GM19351 (cell line): ENCODE measurements at regions not wholly inside any gene's neighbourhood (a gene's known extent, or its start where the extent isn't known, plus 50 kb on each side); places are given as distances from the start of the nearest gene placed in this dataset.
"Not testable (repeated sequence)": the region's sequence is repeated elsewhere in the genome, so short reads cannot be mapped to it uniquely, and the experiment has no call there.

Experiments
- ATAC-seq: cut with Tn5 transposase; IDR thresholded peaks from one replicate; pipeline ENCODE4 v1.9.1; 2021; ENCODE audit warnings: mild to moderate bottlenecking, moderate library complexity; ENCODE audit not compliant: unreplicated experiment

DNA sequence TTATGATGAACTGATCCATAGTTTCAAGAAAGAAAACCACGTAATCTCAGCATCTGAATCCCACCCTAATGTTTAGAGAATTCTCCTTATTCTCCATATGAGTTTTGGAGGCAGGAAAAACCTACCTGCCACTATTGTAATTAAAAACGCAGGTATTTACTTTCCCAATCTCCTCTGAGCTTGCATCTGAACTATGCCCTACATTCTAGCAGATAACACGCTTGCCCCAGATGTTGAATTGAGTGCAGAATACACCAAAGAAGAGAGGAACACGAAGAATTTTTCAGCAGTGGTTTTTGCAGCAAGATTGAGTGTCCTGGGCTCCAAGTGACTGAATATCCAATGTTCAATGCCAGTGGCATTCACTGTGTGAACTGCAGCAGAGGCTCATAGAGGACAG lies 182.4 kb downstream of the COX18 start:
- ATAC-seq, result no peak

DNA sequence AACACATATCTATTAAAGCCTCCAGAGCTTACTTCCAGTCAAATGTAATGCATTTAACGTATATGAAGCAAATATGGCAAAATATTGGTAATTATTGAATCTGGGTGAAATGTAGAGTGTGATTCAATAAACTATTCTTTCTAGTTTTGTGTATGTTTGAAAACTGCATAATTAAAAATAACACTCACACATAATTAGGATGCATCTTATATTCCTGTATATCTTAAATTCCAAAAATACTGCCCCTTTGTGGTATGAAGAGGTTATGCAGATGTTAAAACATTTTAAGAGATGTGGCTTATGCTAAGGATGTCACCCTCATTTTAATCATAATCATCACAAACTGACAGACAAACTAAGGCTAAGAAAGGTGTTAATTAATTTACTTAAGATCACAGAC lies 182.9 kb downstream of the COX18 start:
- ATAC-seq, result no peak

- not testable (repeated sequence) for ATAC-seq
These were observed 185.3 kb downstream of the COX18 start for GRCh38 chr4:72884225-72884624.

DNA sequence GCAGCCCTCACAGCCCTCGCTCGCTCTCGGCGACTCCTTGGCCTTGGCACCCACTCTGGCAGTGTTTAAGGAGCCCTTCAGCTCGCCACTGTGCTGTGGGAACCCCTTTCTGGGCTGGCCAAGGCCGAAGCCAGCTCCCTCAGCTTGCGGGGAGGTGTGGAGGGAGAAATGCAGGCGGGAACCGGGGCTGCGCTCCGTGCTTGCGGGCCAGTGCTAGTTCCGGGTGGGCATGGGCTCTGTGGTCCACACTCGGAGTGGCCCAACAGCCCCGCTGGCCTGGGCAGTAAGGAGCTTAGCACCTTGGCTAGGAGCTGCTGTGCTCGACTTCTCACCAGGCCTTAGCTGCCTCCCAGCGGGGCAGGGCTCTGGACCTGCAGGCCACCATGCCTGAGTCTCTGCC lies 192.6 kb downstream of the COX18 start:
- no peak for ATAC-seq

DNA sequence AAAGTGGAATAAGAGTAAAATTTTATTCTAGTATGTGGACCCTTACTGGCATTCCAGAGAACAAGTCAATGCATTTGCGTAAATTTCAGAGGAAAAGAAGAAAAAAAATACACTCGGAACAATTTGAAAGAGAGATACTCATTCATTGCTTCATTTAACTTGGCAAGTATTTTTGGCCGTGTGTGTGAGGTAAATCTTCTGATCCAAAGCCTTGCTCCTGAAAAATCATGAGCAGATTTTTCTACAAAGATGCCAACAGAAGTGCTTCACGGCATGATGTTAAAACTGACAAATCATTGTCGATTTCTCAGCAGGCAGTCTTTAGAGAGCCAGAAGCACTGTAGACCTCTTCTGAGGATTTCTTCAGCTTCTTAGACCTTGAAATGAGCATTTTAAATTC lies 194.0 kb downstream of the COX18 start:
- ATAC-seq, result no peak

GRCh38 chr4:72875138-72875537 lies 194.4 kb downstream of the COX18 start:
- no peak for ATAC-seq

DNA sequence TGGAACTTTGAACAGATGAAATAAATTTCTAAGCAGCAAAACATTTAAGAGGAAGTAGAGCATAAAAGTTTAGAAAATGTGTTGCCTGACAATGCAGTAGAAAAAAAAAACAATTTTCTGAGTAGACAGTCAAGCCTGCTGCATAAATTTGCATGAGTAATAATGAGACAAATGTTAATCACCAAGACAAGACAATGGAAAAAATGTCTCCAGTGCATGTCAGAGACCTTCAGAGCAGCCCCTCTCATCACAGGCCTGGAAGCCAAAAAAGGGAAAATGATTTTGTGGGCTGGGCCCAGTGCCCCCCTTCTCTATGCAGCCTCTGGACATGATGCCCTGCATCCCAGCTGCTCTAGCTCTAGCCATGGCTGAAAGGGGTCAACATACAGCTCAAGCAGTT lies 204.6 kb downstream of the COX18 start:
- ATAC-seq, result no peak

- not testable (repeated sequence) for ATAC-seq
These were observed 205.2 kb downstream of the COX18 start for GRCh38 chr4:72864277-72864676.

GRCh38 chr4:72860766-72861165 lies 208.8 kb downstream of the COX18 start:
- ATAC-seq, result no peak

- ATAC-seq, result no peak
These were observed 211.2 kb downstream of the COX18 start for GRCh38 chr4:72858328-72858727.

DNA sequence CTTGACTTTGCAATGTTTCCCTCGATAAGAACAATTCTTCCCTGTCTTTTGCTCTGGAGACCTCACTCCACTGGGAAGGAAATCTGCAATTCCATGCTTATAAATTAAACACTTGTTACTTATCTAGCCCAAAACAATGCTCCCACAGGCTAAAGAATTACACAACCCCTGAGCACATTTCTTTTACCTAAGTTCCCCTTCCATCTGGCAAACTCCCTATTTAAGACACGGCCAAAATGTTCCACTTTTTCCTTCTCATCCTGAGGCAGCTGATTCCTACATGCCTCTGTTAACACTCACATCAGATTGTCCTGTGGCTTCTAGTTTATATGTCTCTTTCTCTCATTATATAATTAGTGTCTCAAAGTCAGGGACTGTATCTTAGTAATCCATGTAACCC lies 211.7 kb downstream of the COX18 start:
- no peak for ATAC-seq

DNA sequence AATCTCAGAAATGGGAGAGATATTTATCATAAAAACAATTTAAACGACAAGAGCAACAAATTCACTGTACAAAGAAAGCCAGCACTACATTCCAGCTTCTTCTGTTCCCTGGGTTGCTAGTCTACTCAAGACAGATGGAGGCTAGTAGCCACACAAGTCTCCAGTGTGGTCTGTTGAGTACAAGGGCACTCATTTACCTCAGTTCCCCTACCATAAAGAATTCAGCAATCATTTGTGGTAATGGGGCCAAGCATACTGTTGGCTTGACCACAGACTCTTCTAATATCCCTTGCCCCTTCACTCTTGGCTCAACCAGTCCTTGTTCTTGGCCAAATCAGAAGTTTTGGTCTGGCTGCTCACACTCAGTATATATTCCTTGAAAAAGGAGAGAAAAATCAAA lies 212.3 kb downstream of the COX18 start:
- ATAC-seq, result no peak

DNA sequence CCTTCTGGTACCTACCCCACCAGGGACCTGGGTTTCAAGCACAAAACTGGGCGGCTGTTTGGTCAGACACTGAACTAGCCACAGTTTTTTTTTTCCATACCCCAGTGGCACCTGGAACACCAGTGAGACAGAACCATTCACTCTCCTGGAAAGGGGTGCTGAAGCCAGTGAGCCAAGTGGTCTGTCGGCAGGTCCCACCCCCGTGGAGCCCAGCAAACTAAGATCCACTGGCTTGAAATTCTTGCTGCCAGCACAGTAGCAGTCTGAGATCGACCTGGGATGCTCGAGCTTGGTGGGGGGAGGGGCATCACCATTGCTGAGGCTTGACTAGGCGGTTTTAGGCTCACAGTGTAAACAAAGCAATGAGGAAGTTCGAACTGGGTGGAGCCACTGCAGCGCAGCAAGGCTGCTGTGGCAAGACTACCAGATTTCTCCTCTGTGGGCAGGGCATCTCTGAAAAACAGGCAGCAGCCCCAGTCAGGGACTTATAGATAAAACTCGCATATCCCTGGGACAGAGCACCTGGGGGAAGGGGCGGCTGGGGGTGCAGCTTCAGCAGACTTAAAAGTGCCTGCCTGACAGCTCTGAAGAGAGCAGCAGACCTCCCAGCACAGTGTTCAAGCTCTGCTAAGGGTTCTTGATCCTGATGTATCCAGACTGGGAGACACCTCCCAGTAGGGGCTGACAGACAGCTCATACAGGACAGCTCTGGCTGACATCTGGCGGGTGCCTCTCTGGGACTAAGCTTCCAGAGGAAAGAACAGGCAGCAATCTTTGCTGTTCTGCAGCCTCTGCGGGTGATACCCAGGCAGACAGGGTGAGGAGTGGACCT lies 223.0 kb downstream of the COX18 start:
- peak; percentile 75 for ATAC-seq

GRCh38 chr4:72843466-72843865 lies 226.1 kb downstream of the COX18 start:
- no peak for ATAC-seq

GRCh38 chr4:72842323-72842722 lies 227.2 kb downstream of the COX18 start:
- ATAC-seq, result no peak

DNA sequence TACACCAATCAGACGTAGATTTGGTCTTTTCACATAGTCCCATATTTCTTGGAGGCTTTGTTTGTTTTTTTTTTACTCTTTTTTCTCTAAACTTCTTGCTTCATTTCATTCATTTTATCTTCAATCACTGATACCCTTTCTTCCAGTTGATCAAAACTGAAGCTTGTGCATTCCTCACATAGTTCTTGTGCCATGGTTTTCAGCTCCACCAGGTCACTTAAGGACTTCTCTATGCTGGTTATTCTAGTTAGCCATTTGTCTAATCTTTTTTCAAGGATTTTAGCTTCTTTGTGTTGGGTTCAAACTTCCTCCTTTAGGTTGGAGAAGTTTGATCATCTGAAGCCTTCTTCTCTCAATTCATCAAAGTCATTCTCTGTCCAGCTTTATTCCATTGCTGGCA lies 229.3 kb downstream of the COX18 start:
- not testable (repeated sequence) for ATAC-seq

DNA sequence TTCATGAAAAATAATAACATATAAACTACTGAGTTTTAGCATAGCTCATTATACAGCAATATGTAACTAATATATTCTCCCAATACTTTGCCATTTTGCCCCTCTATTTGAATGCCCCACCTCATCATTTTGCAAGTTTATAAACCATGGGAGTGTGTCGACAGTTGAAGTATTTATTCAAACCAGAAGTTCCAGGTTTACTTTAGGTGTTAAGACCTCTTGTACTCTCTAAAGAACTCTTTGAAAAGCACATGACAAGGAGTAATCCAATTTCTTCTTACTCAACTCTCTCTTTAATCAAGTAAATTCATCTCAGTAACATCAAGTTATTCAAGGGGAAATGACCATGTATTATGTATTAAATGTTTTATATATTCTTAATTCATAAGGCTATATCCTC lies 240.7 kb downstream of the COX18 start:
- no peak for ATAC-seq

DNA sequence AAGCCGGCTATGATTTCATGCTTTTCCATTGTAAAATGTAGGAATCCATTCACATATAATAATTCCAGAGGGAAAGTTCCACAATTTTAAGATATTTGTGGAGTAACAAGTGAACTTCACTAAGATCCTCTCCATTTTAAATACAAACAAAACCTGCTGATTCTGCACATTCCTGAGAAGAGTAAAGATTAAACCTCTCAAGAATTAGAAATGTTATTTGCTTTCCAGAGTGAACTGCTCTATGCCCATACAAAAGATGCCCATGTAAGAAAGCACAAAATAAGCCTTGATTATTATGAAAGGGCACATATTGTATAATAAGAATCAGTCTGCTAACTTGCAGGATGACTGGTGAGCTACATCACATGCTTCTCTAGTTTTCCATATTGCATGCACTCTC lies 241.5 kb downstream of the COX18 start:
- ATAC-seq, result no peak

DNA sequence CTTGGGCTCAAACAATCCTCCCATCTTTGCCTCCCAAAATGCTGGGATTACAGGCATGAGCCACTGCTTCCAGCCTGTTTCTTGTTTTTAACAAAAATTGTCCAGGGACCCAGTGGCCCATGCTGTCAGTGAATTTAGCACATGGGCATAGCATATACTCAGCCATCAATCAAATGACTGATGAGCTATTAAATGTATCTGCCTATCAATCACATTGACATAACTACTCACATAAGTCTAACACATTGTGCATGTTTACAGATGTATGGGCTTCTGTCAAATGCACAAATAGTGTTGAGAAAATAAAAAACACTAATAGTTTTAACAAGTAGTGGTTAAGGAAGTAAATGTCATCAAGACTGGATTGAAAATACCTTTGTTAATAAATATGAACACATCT lies 249.4 kb downstream of the COX18 start:
- no peak for ATAC-seq

DNA sequence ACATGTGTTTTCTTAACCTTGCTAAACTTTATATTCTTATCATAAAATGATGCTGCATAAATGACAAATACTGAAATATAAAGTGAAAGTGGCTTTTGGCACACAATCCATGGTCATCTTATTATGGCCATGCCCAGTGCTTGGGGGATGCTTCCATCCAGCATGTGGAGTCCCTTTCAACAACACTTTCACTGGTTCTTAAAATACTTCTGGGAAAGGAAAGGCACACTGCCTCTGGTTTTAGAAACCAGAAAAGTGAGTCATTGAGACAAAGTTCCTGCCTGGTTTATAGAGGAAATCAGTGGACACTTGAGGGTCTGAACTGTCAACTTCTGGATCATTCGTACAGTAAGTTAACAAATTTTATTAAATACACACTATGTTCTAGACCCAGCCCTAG lies 248.0 kb upstream of the ADAMTS3 start:
- ATAC-seq, result no peak

DNA sequence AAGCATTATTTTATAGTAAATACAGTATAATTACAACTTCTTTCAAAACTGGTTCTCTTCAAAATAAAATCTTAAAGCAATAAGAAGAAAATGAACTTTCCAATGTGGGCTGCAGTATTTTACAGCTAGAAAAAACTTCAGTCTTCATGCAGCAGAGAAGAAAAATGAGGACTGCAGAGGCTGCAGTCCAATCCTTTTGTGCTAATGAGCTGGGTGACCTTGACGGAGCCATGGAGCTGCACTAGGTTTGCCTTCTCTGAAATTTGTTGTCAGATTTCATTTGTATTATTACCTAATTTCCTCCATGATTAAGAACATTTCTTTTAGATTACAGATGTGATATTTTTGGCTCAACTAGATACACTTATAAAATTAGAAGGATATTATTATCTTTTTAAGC lies 245.2 kb upstream of the ADAMTS3 start:
- ATAC-seq, result no peak

- ATAC-seq, result no peak
These were observed 240.2 kb upstream of the ADAMTS3 start for GRCh38 chr4:72809208-72809607.

GRCh38 chr4:72805284-72805683 lies 236.3 kb upstream of the ADAMTS3 start:
- ATAC-seq, result no peak
